GM23338 (cell line): ENCODE measurements at regions not wholly inside any gene's neighbourhood (a gene's known extent, or its start where the extent isn't known, plus 50 kb on each side); places are given as distances from the start of the nearest gene placed in this dataset.

ENCODE experiments used
- ATAC-seq: fragments of 200-7000 bp; cut with Tn5 transposase; 3 replicates; pipeline ENCODE4 v1.9.1; 2020
- DNase-seq: peaks from one replicate; pipeline ENCODE4 v3.0.0-alpha.2; 2015; ENCODE audit warnings: low spot score
- H2AFZ ChIP-seq: fragments of 200-600 bp; sonication (generic); 2 replicates; pipeline ENCODE4 v1.8.0; 2016; ENCODE audit warnings: antibody characterized with exemption, mild to moderate bottlenecking, moderate library complexity
- H3F3A ChIP-seq: fragments of 200-600 bp; sonication (generic); replicated peaks from 2 replicates; pipeline ENCODE4 v1.8.0; 2017; ENCODE audit warnings: antibody characterized with exemption, mixed run types, low read depth
- H3K27ac ChIP-seq: fragments of 200-600 bp; sonication (generic); 2 replicates; pipeline ENCODE4 v1.6.1; 2016; ENCODE audit warnings: low read depth
- H3K27me3 ChIP-seq: fragments of 200-600 bp; sonication (generic); 2 replicates; pipeline ENCODE4 v1.8.0; 2016; ENCODE audit warnings: mild to moderate bottlenecking, mixed run types, moderate library complexity; ENCODE audit not compliant: insufficient read depth
- H3K36me3 ChIP-seq: fragments of 200-600 bp; sonication (generic); 2 replicates; pipeline ENCODE4 v1.8.0; 2016; ENCODE audit warnings: mild to moderate bottlenecking; ENCODE audit not compliant: insufficient read depth
- H3K4me1 ChIP-seq: fragments of 200-600 bp; sonication (generic); 2 replicates; pipeline ENCODE4 v1.8.0; 2016; ENCODE audit warnings: mild to moderate bottlenecking, moderate library complexity; ENCODE audit not compliant: insufficient read depth
- H3K4me2 ChIP-seq: fragments of 200-600 bp; sonication (generic); 2 replicates; pipeline ENCODE4 v1.7.1; 2017; ENCODE audit warnings: mixed run types
- H3K4me3 ChIP-seq: fragments of 200-600 bp; sonication (generic); 2 replicates; pipeline ENCODE4 v1.6.1; 2016; ENCODE audit warnings: mixed run types
- H3K79me2 ChIP-seq: fragments of 200-600 bp; sonication (generic); replicated peaks from 2 replicates; pipeline ENCODE4 v1.8.0; 2017; ENCODE audit warnings: mild to moderate bottlenecking; ENCODE audit not compliant: insufficient read depth
- H3K9me2 ChIP-seq: fragments of 200-600 bp; sonication (generic); 2 replicates; pipeline ENCODE4 v1.8.0; 2017; ENCODE audit not compliant: insufficient read depth
- H4K20me1 ChIP-seq: fragments of 200-600 bp; sonication (generic); replicated peaks from 2 replicates; pipeline ENCODE4 v1.8.0; 2017; ENCODE audit warnings: mild to moderate bottlenecking; ENCODE audit not compliant: insufficient read depth
- H3K27ac Mint-ChIP-seq: 2 replicates; pipeline ENCODE4 v1.8.0; 2020; ENCODE audit warnings: inconsistent platforms, mild to moderate bottlenecking, moderate library complexity, mixed read lengths
- H3K27me3 Mint-ChIP-seq: 3 replicates; pipeline ENCODE4 v1.8.0; 2022; ENCODE audit warnings: low read depth, mild to moderate bottlenecking, moderate library complexity, mixed read lengths, inconsistent platforms; ENCODE audit not compliant: insufficient read depth, poor library complexity
- H3K36me3 Mint-ChIP-seq: 3 replicates; pipeline ENCODE4 v1.8.0; 2021; ENCODE audit warnings: low read depth, mild to moderate bottlenecking, inconsistent platforms, moderate library complexity, mixed read lengths
- H3K4me1 Mint-ChIP-seq: 3 replicates; pipeline ENCODE4 v1.8.0; 2020; ENCODE audit warnings: mild to moderate bottlenecking, inconsistent platforms, mixed read lengths
- H3K4me3 Mint-ChIP-seq: 3 replicates; pipeline ENCODE4 v1.8.0; 2021; ENCODE audit warnings: moderate library complexity, mild to moderate bottlenecking, inconsistent platforms, mixed read lengths
- H3K9me3 Mint-ChIP-seq: 3 replicates; pipeline ENCODE4 v1.8.0; 2020; ENCODE audit warnings: moderate library complexity, mild to moderate bottlenecking, inconsistent platforms, mixed read lengths
- CREB1 ChIP-seq: fragments of 250-450 bp; sonication (Bioruptor Pico); IDR thresholded peaks from 2 replicates; pipeline ENCODE4 v1.5.0; 2020; ENCODE audit warnings: low read depth, mild to moderate bottlenecking, moderate library complexity
- CTCF ChIP-seq, 2 experiments: fragments of 200-600 bp in 1 of 2; sonication (generic) in 1 of 2; conservative IDR thresholded peaks; 2 replicates each; pipeline versions ENCODE4 v1.5.1 to v1.6.1; 2016 to 2017; ENCODE audit warnings: antibody characterized with exemption in 2 of 2, low read depth in 2 of 2, mild to moderate bottlenecking in 2 of 2, moderate library complexity in 1 of 2
- EZH2 ChIP-seq: fragments of 200-600 bp; sonication (generic); IDR thresholded peaks from one replicate; pipeline ENCODE4 v1.8.0; 2017; ENCODE audit warnings: antibody characterized with exemption, mild to moderate bottlenecking, low read depth; ENCODE audit not compliant: unreplicated experiment
- EZH2phosphoT487 ChIP-seq: fragments of 200-600 bp; sonication (generic); IDR thresholded peaks from one replicate; pipeline ENCODE4 v1.8.1; 2018; ENCODE audit warnings: antibody characterized with exemption; ENCODE audit not compliant: unreplicated experiment
- JUNB ChIP-seq: IDR thresholded peaks from one replicate; pipeline ENCODE4 v1.6.1; 2016; ENCODE audit warnings: antibody characterized with exemption; ENCODE audit not compliant: unreplicated experiment
- NANOG ChIP-seq: IDR thresholded peaks from 2 replicates; pipeline ENCODE4 v1.6.1; 2016; ENCODE audit warnings: antibody characterized with exemption, borderline replicate concordance
- POLR2AphosphoS5 ChIP-seq: IDR thresholded peaks from 2 replicates; pipeline ENCODE4 v1.6.1; 2016; ENCODE audit warnings: antibody characterized with exemption, low read depth
- STAT1 ChIP-seq: IDR thresholded peaks from one replicate; pipeline ENCODE4 v1.6.1; 2016; ENCODE audit warnings: antibody characterized with exemption; ENCODE audit not compliant: unreplicated experiment
- ZNF114 ChIP-seq: fragments of 250-450 bp; sonication (Bioruptor Pico); IDR thresholded peaks from 2 replicates; pipeline ENCODE4 v1.5.0; 2020; ENCODE audit warnings: mild to moderate bottlenecking, moderate library complexity
- ZNF462 ChIP-seq: fragments of 250-450 bp; sonication (Bioruptor Pico); IDR thresholded peaks from 2 replicates; pipeline ENCODE4 v1.5.0; 2020; ENCODE audit warnings: mild to moderate bottlenecking, moderate library complexity

- Histone ChIP-seq H3K4me2 (no peak overlapping the region), H4K20me1 (no peaks in the 10 kb centered on the region), H2AFZ (no peak overlapping the region), H3F3A (no peaks in the 10 kb centered on the region), H3K4me1 (peaks cover 12% of the 10 kb centered on the region; the same call in 1 of the 2 replicates), H3K36me3 (no peaks in the 10 kb centered on the region), H3K79me2 (no peaks in the 10 kb centered on the region), H3K27me3 (no peaks in the 10 kb centered on the region), H3K4me3 (no peak overlapping the region), H3K27ac (no peak overlapping the region), H3K9me2 (no peaks in the 10 kb centered on the region)
- TF ChIP-seq POLR2AphosphoS5, result no peak
- H3K4me1 Mint-ChIP-seq, result peaks cover 18% of the 10 kb centered on the region; the same call in 2 of the 3 replicates
- no peak overlapping the region for H3K27ac Mint-ChIP-seq
- DNase-seq, result no peak
- no peak overlapping the region for H3K4me3 Mint-ChIP-seq
- H3K9me3 Mint-ChIP-seq, result no peaks in the 10 kb centered on the region
- peaks cover 4% of the 10 kb centered on the region for H3K27me3 Mint-ChIP-seq
- ATAC-seq, result no peak
- no peaks in the 10 kb centered on the region for H3K36me3 Mint-ChIP-seq
Measured at GRCh38 chr11:109304159-109304558, 117.8 kb upstream of the C11orf87 start.

GRCh38 chr11:109305009-109305408, 117.0 kb upstream of the C11orf87 start:
- Mint-ChIP-seq H3K4me1 (peaks cover 18% of the 10 kb centered on the region; the same call in 2 of the 3 replicates), H3K36me3 (no peaks in the 10 kb centered on the region), H3K27ac (no peak overlapping the region), H3K4me3 (no peak overlapping the region), H3K27me3 (peaks cover 4% of the 10 kb centered on the region), H3K9me3 (no peaks in the 10 kb centered on the region)
- no peak overlapping the region for H3K27ac ChIP-seq
- no peaks in the 10 kb centered on the region for H4K20me1 ChIP-seq
- no peaks in the 10 kb centered on the region for H3F3A ChIP-seq
- no peaks in the 10 kb centered on the region for H3K36me3 ChIP-seq
- TF ChIP-seq CREB1 (CRISPR knock-in tag) (no peak), NANOG (no peak), EZH2phosphoT487 (no peak), ZNF114 (CRISPR knock-in tag) (no peak), EZH2 (no peak), CTCF (conservative IDR thresholded peaks at IDR 0.05; ENCODE audit: low read depth in 2 of 2) (no peak), STAT1 (no peak)
- H3K4me3 ChIP-seq, result no peak overlapping the region
- H3K4me2 ChIP-seq, result no peak overlapping the region
- H2AFZ ChIP-seq, result no peak overlapping the region
- ATAC-seq (no peak), DNase-seq (no peak)
- H3K79me2 ChIP-seq, result no peaks in the 10 kb centered on the region
- H3K27me3 ChIP-seq, result no peaks in the 10 kb centered on the region
- H3K4me1 ChIP-seq, result peaks cover 12% of the 10 kb centered on the region; the same call in 1 of the 2 replicates
- H3K9me2 ChIP-seq, result no peaks in the 10 kb centered on the region

GRCh38 chr11:109306322-109306721, 115.7 kb upstream of the C11orf87 start:
- no peaks in the 10 kb centered on the region for H3K36me3 ChIP-seq
- H3K27ac Mint-ChIP-seq, result no peak overlapping the region
- no peak overlapping the region for H2AFZ ChIP-seq
- DNase-seq (no peak), ATAC-seq (no peak)
- H3K4me2 ChIP-seq, result no peak overlapping the region
- no peaks in the 10 kb centered on the region for H3K27me3 Mint-ChIP-seq
- H3K4me1 ChIP-seq, result peaks cover 12% of the 10 kb centered on the region; the same call in 1 of the 2 replicates
- H3K27ac ChIP-seq, result no peak overlapping the region
- H3K9me3 Mint-ChIP-seq, result no peaks in the 10 kb centered on the region
- no peaks in the 10 kb centered on the region for H4K20me1 ChIP-seq
- no peaks in the 10 kb centered on the region for H3K27me3 ChIP-seq
- H3F3A ChIP-seq, result no peaks in the 10 kb centered on the region
- no peak overlapping the region for H3K4me3 Mint-ChIP-seq
- H3K36me3 Mint-ChIP-seq, result no peaks in the 10 kb centered on the region
- peaks cover 18% of the 10 kb centered on the region; the same call in 2 of the 3 replicates for H3K4me1 Mint-ChIP-seq
- H3K79me2 ChIP-seq, result no peaks in the 10 kb centered on the region
- no peak overlapping the region for H3K4me3 ChIP-seq
- no peaks in the 10 kb centered on the region for H3K9me2 ChIP-seq
- TF ChIP-seq JUNB (no peak), STAT1 (no peak), EZH2phosphoT487 (no peak), ZNF462 (CRISPR knock-in tag) (no peak), POLR2AphosphoS5 (no peak), EZH2 (no peak)
